ENCODE measurements at regions not wholly inside any gene's neighbourhood (a gene's known extent, or its start where the extent isn't known, plus 50 kb on each side); places are given as distances from the start of the nearest gene placed in this dataset.
A peak's percentile ranks its signal among the peaks of the same experiment; 100 is the strongest.

GRCh38 chrX:110408949-110409588 lies 50.4 kb downstream of the RTL9 start:
- H3K27me3 ChIP-seq (ENCODE audit: control insufficient read depth, insufficient read depth, low read length) = no peaks in the 10 kb centered on the region
- no peak overlapping the region for H3K4me3 ChIP-seq (ENCODE audit: low read depth, low read length)
- TF ChIP-seq CTCF (IDR thresholded peaks at IDR 0.05; ENCODE audit: insufficient read depth, low read length, poor library complexity, severe bottlenecking) = no peak
- no peak for DNase-seq (ENCODE audit: low read depth)
- H3K36me3 ChIP-seq (ENCODE audit: control insufficient read depth, insufficient read depth, low read length) = no peaks in the 10 kb centered on the region

GRCh38 chrX:110409925-110410324 lies 51.3 kb downstream of the RTL9 start:
- no peak overlapping the region for H3K4me3 ChIP-seq (ENCODE audit: low read depth, low read length)
- no peak for DNase-seq (ENCODE audit: low read depth)
- H3K36me3 ChIP-seq (ENCODE audit: control insufficient read depth, insufficient read depth, low read length) = no peaks in the 10 kb centered on the region
- no peaks in the 10 kb centered on the region for H3K27me3 ChIP-seq (ENCODE audit: control insufficient read depth, insufficient read depth, low read length)
- TF ChIP-seq CTCF (IDR thresholded peaks at IDR 0.05; ENCODE audit: insufficient read depth, low read length, poor library complexity, severe bottlenecking) = no peak

GRCh38 chrX:110410603-110411002 lies 52.0 kb downstream of the RTL9 start:
- Histone ChIP-seq H3K4me3 (ENCODE audit: low read depth, low read length) (no peak overlapping the region), H3K27me3 (ENCODE audit: control insufficient read depth, insufficient read depth, low read length) (no peaks in the 10 kb centered on the region), H3K36me3 (ENCODE audit: control insufficient read depth, insufficient read depth, low read length) (no peaks in the 10 kb centered on the region)
- no peak for DNase-seq (ENCODE audit: low read depth)
- no peak for TF ChIP-seq CTCF (IDR thresholded peaks at IDR 0.05; ENCODE audit: insufficient read depth, low read length, poor library complexity, severe bottlenecking)

GRCh38 chrX:110412971-110413726 lies 54.5 kb downstream of the RTL9 start:
- DNase-seq (ENCODE audit: low read depth) = no peak
- no peaks in the 10 kb centered on the region for H3K27me3 ChIP-seq (ENCODE audit: control insufficient read depth, insufficient read depth, low read length)
- H3K4me3 ChIP-seq (ENCODE audit: low read depth, low read length) = no peak overlapping the region
- H3K36me3 ChIP-seq (ENCODE audit: control insufficient read depth, insufficient read depth, low read length) = no peaks in the 10 kb centered on the region
- TF ChIP-seq CTCF (IDR thresholded peaks at IDR 0.05; ENCODE audit: insufficient read depth, low read length, poor library complexity, severe bottlenecking) = peak; percentile 85

- H3K36me3 ChIP-seq (ENCODE audit: control insufficient read depth, insufficient read depth, low read length) = no peaks in the 10 kb centered on the region
- DNase-seq (ENCODE audit: low read depth) = no peak
- no peak for TF ChIP-seq CTCF (IDR thresholded peaks at IDR 0.05; ENCODE audit: insufficient read depth, low read length, poor library complexity, severe bottlenecking)
- H3K27me3 ChIP-seq (ENCODE audit: control insufficient read depth, insufficient read depth, low read length) = no peaks in the 10 kb centered on the region
- H3K4me3 ChIP-seq (ENCODE audit: low read depth, low read length) = no peak overlapping the region
Measured at GRCh38 chrX:110413727-110414124, 55.1 kb downstream of the RTL9 start.
